GM12891 (cell line): ENCODE measurements at regions not wholly inside any gene's neighbourhood (a gene's known extent, or its start where the extent isn't known, plus 50 kb on each side); places are given as distances from the start of the nearest gene placed in this dataset.

Experiments used
- DNase-seq: peaks from one replicate; pipeline ENCODE4 v3.0.0; 2011; ENCODE audit warnings: low spot score; ENCODE audit not compliant: insufficient read length
- FAIRE-seq: peaks from 2 replicates; lab custom pipeline; 2011; peaks lifted over from hg19 to GRCh38; lab: Jason Lieb, UNC
- PAX5 ChIP-seq: IDR thresholded peaks from 2 replicates; pipeline ENCODE4 v1.6.1; 2011; ENCODE audit warnings: low read length, moderate library complexity, mild to moderate bottlenecking; ENCODE audit not compliant: insufficient read depth, severe bottlenecking
- POLR2A ChIP-seq: IDR thresholded peaks from 2 replicates; pipeline ENCODE4 v1.6.1; 2011; ENCODE audit warnings: low read depth, low read length, control low read depth
- POLR2AphosphoS5 ChIP-seq: IDR thresholded peaks from 2 replicates; pipeline ENCODE4 v1.6.1; 2011; ENCODE audit warnings: low read depth, low read length, control low read depth
- POU2F2 ChIP-seq: IDR thresholded peaks from 2 replicates; pipeline ENCODE4 v1.6.1; 2011; ENCODE audit warnings: low read depth, mild to moderate bottlenecking, control low read depth, low read length, moderate library complexity
- SPI1 ChIP-seq: IDR thresholded peaks from 2 replicates; pipeline ENCODE4 v1.6.1; 2011; ENCODE audit warnings: low read depth, low read length, control low read depth
- TAF1 ChIP-seq: IDR thresholded peaks from 2 replicates; pipeline ENCODE4 v1.6.1; 2011; ENCODE audit warnings: low read depth, low read length, control low read depth

GRCh38 chrX:39327705-39328104 is 526.4 kb downstream of the MID1IP1 start:
- FAIRE-seq (no peak), DNase-seq (no peak)
- no peak for TF ChIP-seq POLR2A
- no peak for TF ChIP-seq POLR2AphosphoS5
- TF ChIP-seq TAF1 = no peak
- no peak for TF ChIP-seq PAX5

DNA sequence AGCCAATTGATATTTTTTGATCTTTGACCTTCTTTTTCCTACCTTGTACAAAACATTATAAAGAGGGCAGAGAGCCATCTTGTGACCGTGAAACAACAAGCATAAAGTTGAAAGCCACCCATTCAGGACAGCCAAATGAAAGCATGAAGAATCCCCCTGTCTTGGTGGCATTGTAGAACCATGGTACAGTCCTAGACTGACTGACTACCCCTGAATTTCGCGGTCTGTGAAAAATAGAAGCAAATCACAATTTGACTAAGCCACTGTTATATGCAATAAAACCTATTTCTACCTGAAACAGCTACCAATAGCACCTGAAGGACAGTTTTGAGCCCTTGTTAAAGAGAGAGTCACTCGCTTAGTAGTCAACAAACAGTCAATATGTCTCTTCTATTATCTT is 527.4 kb downstream of the MID1IP1 start:
- FAIRE-seq (no peak), DNase-seq (no peak)
- TF ChIP-seq POU2F2 (no peak), POLR2AphosphoS5 (no peak), PAX5 (no peak), SPI1 (no peak), POLR2A (no peak), TAF1 (no peak)

- DNase-seq (no peak), FAIRE-seq (no peak)
- TF ChIP-seq SPI1 (no peak), POU2F2 (no peak), POLR2A (no peak), PAX5 (no peak), TAF1 (no peak), POLR2AphosphoS5 (no peak)
These were observed 529.9 kb downstream of the MID1IP1 start for GRCh38 chrX:39331082-39331704.

GRCh38 chrX:39333451-39333850 is 532.2 kb downstream of the MID1IP1 start:
- no peak for DNase-seq
- TF ChIP-seq POLR2A = no peak
- no peak for TF ChIP-seq POU2F2
- no peak for TF ChIP-seq SPI1
- TF ChIP-seq TAF1 = no peak
- TF ChIP-seq PAX5 = no peak
- TF ChIP-seq POLR2AphosphoS5 = no peak
- no peak for FAIRE-seq

GRCh38 chrX:39335513-39336235 is 534.4 kb downstream of the MID1IP1 start:
- TF ChIP-seq TAF1 = no peak
- TF ChIP-seq POU2F2 = no peak
- no peak for TF ChIP-seq SPI1
- TF ChIP-seq POLR2AphosphoS5 = no peak
- no peak for TF ChIP-seq PAX5
- no peak for TF ChIP-seq POLR2A
- FAIRE-seq = peak; percentile 38
- DNase-seq = no peak

- TF ChIP-seq POU2F2 (no peak), TAF1 (no peak), PAX5 (no peak), SPI1 (no peak), POLR2AphosphoS5 (no peak), POLR2A (no peak)
- DNase-seq (no peak), FAIRE-seq (peak; percentile 48)
These were observed 535.5 kb downstream of the MID1IP1 start for GRCh38 chrX:39336671-39337311.

GRCh38 chrX:39337451-39337850 is 536.2 kb downstream of the MID1IP1 start:
- no peak for FAIRE-seq
- no peak for DNase-seq
- no peak for TF ChIP-seq POLR2AphosphoS5

DNA sequence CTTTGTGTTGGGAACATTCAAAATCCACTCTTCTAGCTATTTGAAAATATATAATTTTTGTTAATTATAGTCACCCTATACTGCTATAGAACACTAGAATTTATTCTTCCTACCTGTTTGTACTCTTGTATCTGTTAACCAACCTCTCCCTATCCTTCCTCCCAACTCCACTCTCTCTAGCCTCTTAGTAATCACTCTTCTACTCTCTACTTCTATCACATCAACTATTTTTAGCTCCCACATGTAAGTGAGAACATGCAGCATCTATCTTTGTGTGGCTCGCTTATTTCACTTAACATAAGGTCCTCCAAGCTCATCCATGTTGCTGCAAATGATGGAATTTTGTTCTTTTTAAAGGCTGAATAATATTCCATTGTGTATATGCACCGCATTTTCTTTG is 537.3 kb downstream of the MID1IP1 start:
- DNase-seq (no peak), FAIRE-seq (no peak)
- TF ChIP-seq POLR2A (no peak), PAX5 (no peak), TAF1 (no peak), SPI1 (no peak)

DNA sequence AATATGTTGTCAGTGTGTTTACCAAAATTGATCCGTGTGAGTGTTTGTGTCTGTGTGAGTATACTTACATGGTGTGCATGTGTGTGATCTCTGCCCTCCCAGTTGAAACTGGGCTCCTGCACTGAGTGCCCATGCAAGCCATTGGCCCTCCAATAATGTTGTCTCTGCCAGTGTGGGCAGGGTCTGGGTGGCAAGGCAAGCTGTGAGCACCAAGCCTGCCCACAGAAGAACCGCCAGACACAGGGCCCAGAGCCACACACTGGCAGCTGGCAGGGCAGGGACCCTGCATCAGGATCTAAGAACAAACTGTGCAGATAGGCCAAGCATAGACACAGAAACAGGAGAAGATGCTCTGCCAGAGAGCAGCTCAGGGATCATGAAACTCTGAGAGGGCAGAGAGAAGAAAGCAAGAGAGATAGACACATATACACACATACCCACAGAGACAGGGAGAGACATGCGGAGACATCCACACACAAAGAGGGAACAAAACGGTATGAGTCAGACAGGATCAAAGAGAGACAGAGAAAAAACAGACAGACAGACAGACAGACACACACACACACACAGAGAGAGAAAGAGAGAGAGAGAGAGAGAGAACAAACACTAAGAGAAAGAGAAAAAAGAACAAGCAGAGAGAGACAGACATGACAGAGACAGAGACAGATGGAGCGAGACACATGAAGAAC is 555.0 kb downstream of the MID1IP1 start:
- DNase-seq (no peak), FAIRE-seq (no peak)
- TF ChIP-seq POLR2AphosphoS5 (no peak), TAF1 (no peak), POU2F2 (no peak), SPI1 (no peak), PAX5 (no peak), POLR2A (no peak)
